ENCODE measurements at regions not wholly inside any gene's neighbourhood (a gene's known extent, or its start where the extent isn't known, plus 50 kb on each side); places are given as distances from the start of the nearest gene placed in this dataset.

DNA sequence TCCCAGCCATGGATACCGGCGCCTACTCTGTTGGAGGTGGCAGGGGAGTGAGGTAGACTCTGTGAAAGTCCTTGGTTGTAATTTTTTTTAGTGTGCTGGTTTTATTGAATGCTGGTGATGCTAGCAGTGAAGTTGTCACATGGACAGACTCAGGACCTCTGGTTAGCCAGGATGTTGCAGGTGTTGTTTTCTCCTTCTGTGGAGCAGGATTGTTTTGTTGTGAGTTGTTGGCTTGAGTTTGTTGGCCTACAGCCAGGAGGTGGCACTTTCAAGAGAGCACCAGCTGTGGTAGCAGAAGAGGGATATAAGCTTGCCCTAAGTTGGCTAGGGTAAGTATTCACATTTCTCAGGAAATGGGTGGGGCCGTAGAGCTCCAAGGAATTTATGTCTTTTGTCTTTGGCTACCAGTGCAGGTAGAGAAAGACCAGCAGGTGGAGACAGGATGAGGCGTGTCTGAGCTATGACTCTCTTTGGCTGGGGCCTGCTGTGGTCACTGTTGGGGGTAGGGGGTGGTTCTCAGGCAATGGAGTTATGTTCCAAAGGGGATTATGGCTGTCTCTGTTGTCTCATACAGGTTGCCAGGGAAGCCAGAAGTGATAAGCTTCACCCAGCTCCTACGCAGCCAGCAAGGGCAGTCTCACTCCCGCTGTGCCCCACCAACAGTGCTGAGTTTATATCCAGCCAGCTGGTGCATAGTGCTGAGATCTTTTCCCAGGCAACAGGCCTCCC is 248.7 kb downstream of the TAF11L14 start:
- Histone ChIP-seq H3K18ac (ENCODE audit: extremely low read depth, low read length) (peak overlapping the region; percentile 60; the same call in 1 of the 2 replicates), H4K91ac (replicated peaks; ENCODE audit: insufficient read length, low read length) (no peak overlapping the region), H4K5ac (ENCODE audit: insufficient read length, low read depth, low read length) (no peak overlapping the region), H2BK12ac (ENCODE audit: low read depth, low read length) (peak overlapping the region; percentile 22; the same call in 1 of the 2 replicates), H2BK5ac (ENCODE audit: low read depth, low read length) (peak overlapping the region; percentile 26; the same call in 1 of the 2 replicates), H3K79me1 (ENCODE audit: low read depth, low read length) (no peaks in the 10 kb centered on the region), H3K4me2 (ENCODE audit: insufficient read depth in 1 of 2, low read depth in 2 of 2, low read length in 2 of 2) (no peak overlapping the region; a peak in 1 of 4 replicates), H3K79me2 (ENCODE audit: control insufficient read depth in 1 of 2, insufficient read depth in 2 of 2, low read length in 2 of 2) (no peaks in the 10 kb centered on the region), H3K27me3 (replicated peaks in 1 of 4; ENCODE audit: control insufficient read depth in 3 of 4, extremely low read depth in 1 of 4, insufficient read depth in 3 of 4, low read length in 3 of 4) (no peaks in the 10 kb centered on the region), H3K4ac (replicated peaks; ENCODE audit: insufficient read length, low read depth, low read length) (no peak overlapping the region), H2AFZ (ENCODE audit: low read length) (peak overlapping the region; percentile 90), H2BK15ac (ENCODE audit: low read length) (no peak overlapping the region), H4K8ac (ENCODE audit: extremely low read depth, insufficient read depth, low read length) (no peak overlapping the region), H3K9ac (replicated peaks in 1 of 4; ENCODE audit: extremely low read depth in 1 of 4, low read depth in 3 of 4, low read length in 3 of 4) (no peak overlapping the region), H2AK5ac (ENCODE audit: low read depth, low read length) (no peak overlapping the region), H3K14ac (ENCODE audit: insufficient read length) (no peak overlapping the region), H2BK20ac (ENCODE audit: low read length) (no peak overlapping the region), H3K56ac (replicated peaks; ENCODE audit: insufficient read length, low read depth, low read length) (no peak overlapping the region), H3K36me3 (ENCODE audit: control insufficient read depth in 2 of 4, insufficient read depth in 4 of 4, low read length in 3 of 4) (no peaks in the 10 kb centered on the region), H3K4me3 (ENCODE audit: extremely low read depth in 1 of 4, insufficient read depth in 2 of 4, low read depth in 3 of 4, low read length in 4 of 4) (no peak overlapping the region), H3K23ac (ENCODE audit: insufficient read length) (no peak overlapping the region), H4K20me1 (replicated peaks in 1 of 2; ENCODE audit: control insufficient read depth in 1 of 2, insufficient read depth in 2 of 2, low read length in 2 of 2) (no peaks in the 10 kb centered on the region), H3K9me3 (ENCODE audit: insufficient read depth in 2 of 2, low read depth in 1 of 2, low read length in 1 of 2) (no peaks in the 10 kb centered on the region), H2BK120ac (replicated peaks; ENCODE audit: low read depth, low read length) (no peak overlapping the region), H3K4me1 (replicated peaks in 1 of 4; ENCODE audit: control insufficient read depth in 3 of 4, insufficient read depth in 4 of 4, low read length in 3 of 4) (peaks cover 0 to 4% (median under 1%) of the 10 kb centered on the region in 4 experiments; a peak in 1 of 7 replicates), H3K23me2 (ENCODE audit: low read depth, low read length) (no peaks in the 10 kb centered on the region), H3K27ac (ENCODE audit: low read depth, low read length) (no peak overlapping the region)
- CTCF ChIA-PET (ENCODE audit: partially characterized antibody) = interaction anchor here (0.8 to 1.6 kb wide), 4 partner anchors 9 to 668 kb away, joined by 3 to 7 read pairs (median 5); no protein-coding TSS in a partner anchor
- 75% methylated on average over 6 of the region's 6 CpGs; no CpG with 5 or more reads in 1 of the 2 experiments for WGBS, 2 experiments (ENCODE audit: extremely low coverage in 1 of 2, insufficient coverage in 1 of 2, insufficient read length in 1 of 2, insufficient replicate concordance in 2 of 2, low coverage in 1 of 2, low lambda C conversion rate in 2 of 2, missing lambda C conversion rate in 1 of 2)
- FAIRE-seq (no peak), DNase-seq (ENCODE audit: low read depth in 1 of 2, low spot score in 2 of 2) (peak; percentile 13 to 47)
- POLR2A ChIA-PET (ENCODE audit: partially characterized antibody) = no interaction called here
- TF ChIP-seq, protein P1, sequence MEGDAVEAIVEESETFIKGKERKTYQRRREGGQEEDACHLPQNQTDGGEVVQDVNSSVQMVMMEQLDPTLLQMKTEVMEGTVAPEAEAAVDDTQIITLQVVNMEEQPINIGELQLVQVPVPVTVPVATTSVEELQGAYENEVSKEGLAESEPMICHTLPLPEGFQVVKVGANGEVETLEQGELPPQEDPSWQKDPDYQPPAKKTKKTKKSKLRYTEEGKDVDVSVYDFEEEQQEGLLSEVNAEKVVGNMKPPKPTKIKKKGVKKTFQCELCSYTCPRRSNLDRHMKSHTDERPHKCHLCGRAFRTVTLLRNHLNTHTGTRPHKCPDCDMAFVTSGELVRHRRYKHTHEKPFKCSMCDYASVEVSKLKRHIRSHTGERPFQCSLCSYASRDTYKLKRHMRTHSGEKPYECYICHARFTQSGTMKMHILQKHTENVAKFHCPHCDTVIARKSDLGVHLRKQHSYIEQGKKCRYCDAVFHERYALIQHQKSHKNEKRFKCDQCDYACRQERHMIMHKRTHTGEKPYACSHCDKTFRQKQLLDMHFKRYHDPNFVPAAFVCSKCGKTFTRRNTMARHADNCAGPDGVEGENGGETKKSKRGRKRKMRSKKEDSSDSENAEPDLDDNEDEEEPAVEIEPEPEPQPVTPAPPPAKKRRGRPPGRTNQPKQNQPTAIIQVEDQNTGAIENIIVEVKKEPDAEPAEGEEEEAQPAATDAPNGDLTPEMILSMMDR (IDR thresholded peaks at IDR 0.05; ENCODE audit: control extremely low read depth in 1 of 3, insufficient read depth in 1 of 3, low read depth in 1 of 3, low read length in 3 of 3) = peak in 2 of 3 experiments; percentile 3 to 55; a peak in 3 of 4 replicates
- no peak for TF ChIP-seq SUZ12 (IDR thresholded peaks at IDR 0.05; ENCODE audit: low read length)
- no peak for TF ChIP-seq HDAC6 (IDR thresholded peaks at IDR 0.05; ENCODE audit: low read depth, low read length)
- TF ChIP-seq RAD21 (IDR thresholded peaks at IDR 0.05 in 1 of 2, conservative IDR thresholded peaks at IDR 0.05 in 1 of 2; ENCODE audit: low read depth in 2 of 2, low read length in 2 of 2) = peak; percentile 46 to 48; a peak in 3 of 4 replicates

Measured in H1 (cell line).